C4-2B (cell line): ENCODE measurements at regions not wholly inside any gene's neighbourhood (a gene's known extent, or its start where the extent isn't known, plus 50 kb on each side); places are given as distances from the start of the nearest gene placed in this dataset.

Experiments used
- ZFX ChIP-seq: fragments of 450-650 bp; IDR thresholded peaks from 2 replicates; pipeline ENCODE4 v1.6.1; 2017
- TF ChIP-seq, protein P1 (sequence below): fragments of 450-650 bp; conservative IDR thresholded peaks from 2 replicates; pipeline ENCODE4 v1.5.1; 2017; ENCODE audit warnings: mild to moderate bottlenecking

GRCh38 chr2:7795778-7796563, 878.8 kb downstream of the RNF144A start:
- TF ChIP-seq, protein P1, sequence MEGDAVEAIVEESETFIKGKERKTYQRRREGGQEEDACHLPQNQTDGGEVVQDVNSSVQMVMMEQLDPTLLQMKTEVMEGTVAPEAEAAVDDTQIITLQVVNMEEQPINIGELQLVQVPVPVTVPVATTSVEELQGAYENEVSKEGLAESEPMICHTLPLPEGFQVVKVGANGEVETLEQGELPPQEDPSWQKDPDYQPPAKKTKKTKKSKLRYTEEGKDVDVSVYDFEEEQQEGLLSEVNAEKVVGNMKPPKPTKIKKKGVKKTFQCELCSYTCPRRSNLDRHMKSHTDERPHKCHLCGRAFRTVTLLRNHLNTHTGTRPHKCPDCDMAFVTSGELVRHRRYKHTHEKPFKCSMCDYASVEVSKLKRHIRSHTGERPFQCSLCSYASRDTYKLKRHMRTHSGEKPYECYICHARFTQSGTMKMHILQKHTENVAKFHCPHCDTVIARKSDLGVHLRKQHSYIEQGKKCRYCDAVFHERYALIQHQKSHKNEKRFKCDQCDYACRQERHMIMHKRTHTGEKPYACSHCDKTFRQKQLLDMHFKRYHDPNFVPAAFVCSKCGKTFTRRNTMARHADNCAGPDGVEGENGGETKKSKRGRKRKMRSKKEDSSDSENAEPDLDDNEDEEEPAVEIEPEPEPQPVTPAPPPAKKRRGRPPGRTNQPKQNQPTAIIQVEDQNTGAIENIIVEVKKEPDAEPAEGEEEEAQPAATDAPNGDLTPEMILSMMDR = no peak
- TF ChIP-seq ZFX = no peak
